Ammon's horn (tissue), 1 donor: ENCODE measurements at regions not wholly inside any gene's neighbourhood (a gene's known extent, or its start where the extent isn't known, plus 50 kb on each side); places are given as distances from the start of the nearest gene placed in this dataset.
"Not testable (repeated sequence)": the region's sequence is repeated elsewhere in the genome, so short reads cannot be mapped to it uniquely, and the experiment has no call there.

Source experiments
- DNase-seq: peaks from one replicate; pipeline ENCODE4 v3.0.0-alpha.2; 2016; ENCODE audit warnings: low spot score

DNA sequence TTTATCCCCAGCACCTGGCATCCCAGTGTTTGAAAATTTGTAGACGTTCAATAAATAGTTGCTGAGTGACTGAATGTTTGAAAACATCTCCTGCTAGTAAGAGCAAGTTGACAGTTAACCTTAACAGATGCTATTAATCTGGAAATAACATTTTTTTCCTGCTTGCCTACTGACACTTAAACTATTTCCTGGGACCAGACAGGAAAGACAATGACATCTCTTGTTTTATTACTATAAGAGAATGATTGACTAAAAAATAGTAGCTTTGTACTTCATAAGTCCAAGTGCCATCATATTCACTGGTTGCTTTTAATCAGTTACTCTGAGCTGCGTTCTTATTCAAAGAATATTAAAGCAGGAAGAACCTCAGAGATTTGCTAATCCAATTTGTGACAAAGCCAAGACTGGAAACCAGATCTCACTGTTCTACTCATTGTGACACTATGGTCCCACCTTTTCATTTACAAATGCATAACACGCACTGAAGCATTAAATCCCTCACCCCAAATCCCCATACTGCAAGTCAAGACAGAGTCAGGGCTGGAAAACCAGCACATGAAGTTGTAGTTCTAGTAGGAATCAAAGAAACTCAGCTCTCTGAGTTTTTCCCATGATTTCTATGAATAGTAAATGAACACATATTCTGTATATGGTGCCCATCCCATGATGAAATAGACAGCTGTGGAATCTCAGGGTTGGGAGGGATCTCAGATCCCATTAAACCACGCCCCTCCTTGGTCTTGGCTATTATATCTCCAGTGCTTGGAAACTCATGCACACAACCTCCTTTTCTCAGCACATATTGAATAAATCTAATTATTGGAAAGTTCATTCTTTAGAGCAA is 212.7 kb upstream of the P2RY1 start:
- DNase-seq = no peak

DNA sequence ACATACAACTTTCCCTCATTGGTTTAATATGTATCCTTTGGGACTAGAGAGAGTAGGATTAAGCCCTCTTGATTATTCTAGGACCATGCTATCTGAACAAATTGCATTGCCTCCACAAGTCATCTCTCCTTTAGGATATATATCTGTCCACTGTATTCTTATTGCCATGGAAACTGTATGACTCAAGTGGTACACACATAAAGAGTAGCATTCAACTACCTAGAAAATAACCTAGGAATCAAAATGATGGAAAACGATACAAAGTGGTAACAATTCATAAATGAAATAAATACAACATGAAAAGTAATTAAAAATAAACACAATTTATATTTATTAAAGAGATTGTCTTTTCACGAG is 212.1 kb upstream of the P2RY1 start:
- no peak for DNase-seq

DNA sequence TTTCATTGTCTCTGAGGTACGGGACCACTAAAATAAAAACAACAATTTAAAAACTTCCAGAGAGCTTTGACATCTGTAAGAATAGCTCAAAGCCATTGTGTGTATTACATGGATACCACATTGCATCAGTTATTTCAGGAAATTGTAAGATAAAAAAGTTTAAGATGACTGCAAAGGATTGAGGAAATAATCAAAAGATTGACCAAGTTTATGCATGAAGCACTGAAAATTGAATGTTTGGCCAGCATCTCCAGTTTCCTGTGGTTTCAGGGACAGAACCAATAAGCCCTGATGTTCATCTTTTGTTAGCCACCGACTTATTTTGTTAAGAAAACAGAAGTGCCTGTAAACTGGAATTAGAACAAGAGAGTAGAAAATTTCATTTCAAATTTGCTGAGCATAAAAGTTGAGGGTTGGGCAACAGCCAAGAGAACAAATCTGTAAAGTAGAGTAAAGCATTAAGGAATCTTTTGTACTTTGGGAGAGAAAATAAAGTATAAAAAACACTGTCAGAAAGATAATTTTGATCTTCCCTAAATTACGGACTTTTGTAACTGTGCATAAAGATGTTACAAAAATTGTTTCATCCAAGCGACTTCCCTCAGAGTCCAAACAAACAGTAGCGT is 211.5 kb upstream of the P2RY1 start:
- DNase-seq = no peak

DNA sequence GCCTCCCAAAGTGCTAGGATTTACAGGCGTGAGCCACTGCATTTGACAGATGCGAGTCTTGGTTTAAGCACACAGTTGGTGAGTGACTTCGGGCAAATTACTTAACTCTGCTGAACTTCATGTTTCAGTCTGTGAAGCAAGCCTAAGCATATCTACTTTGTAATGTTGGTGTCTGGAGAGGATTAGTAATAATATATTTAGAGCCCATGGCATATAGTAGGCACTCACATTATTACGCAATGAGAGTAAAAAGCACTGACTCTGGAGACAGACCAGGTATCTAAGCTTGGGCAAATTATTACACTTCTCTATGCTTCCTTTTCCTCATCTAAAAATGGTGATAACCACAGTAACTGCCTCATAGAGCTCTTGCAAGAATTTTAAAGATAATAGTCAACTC is 208.7 kb upstream of the P2RY1 start:
- DNase-seq = no peak

DNA sequence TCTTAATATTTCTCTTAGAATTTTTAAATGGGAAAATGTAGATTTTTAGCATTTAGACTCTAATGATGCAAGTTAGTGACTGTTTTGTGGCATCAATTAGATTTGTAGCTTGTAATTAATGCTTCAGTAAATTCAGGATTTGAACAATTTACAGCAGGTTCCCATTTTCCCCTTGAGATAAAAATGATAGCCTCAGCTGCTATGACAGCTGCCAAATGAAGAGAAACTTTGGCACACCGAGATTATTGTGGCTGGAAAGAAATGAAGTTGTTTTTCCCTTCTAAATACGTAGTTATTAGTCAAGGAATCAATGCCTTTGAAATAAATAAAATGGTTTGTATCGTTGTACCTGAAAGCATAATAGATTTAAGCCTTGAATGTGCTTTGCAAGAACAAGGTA is 206.4 kb upstream of the P2RY1 start:
- peak; percentile 1 for DNase-seq

DNA sequence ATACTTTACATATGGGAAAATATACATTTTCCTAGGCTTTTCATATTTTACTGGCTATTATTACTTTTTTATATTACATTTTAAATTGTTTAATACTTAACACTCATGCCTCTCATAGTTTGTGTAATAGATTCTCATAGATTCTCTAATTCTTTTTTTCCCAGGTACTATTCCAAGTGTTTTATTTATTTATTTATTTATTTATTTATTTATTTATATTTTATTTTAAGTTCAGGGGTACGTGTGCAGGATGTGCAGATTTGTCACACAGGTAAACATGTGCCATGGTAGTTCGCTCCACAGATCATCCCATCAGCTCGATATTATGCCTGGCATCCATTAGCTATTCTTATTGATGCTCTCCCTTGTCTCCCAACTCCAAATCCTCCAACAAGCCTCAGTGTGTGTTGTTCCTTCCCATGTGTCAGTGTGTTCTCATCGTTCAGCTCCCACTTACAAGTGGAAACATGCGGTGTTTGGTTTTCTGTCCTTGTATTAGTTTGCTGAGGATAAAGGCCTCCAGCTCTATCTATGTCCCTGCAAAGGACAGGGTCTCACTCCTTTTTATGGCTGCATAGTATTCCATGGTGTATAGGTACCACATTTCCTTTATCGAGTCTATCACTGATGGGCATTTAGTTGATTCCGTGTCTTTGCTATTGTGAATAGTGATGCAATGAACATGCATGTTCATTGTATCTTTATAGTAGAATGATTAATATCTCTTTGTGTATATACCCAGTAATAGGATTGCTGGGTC is 205.4 kb upstream of the P2RY1 start:
- no peak for DNase-seq

DNA sequence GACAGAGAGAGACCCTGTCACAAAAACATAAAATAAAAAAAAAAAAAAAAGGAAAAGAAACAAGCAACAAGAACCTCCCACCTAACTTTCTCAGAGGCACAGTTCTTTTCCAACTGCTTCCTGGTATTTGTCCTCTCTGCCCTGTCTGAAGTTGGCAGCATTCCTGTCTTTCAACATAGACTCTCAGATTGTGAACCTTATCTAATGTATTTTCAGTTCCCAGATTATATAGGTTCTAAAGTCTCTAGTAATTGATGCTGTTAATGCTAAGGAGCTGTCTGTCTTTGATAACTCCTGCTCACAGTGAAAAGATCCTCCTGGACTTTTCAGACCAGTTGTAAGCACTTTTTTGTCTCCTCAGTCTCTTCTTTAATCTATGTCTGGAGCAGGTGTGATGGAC is 199.5 kb upstream of the P2RY1 start:
- DNase-seq = no peak

DNA sequence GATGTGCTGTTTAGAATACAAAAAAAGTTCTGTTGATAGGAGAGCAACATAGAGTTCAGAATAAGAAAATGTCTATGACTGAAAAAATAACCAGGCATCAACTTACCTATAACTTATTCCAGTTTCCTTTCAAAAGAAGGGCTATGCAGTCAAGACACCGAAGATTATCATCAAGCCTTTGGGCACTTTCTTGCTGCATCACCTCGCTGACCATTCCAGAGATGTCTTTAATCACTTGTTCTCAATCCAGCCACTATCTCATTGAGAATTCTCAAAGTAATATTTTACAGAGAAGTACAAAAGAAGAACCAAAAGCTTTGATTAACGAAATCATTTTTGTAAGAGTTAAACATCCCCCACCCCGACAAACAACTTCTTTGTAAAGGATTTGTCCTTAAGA is 198.3 kb upstream of the P2RY1 start:
- no peak for DNase-seq

DNA sequence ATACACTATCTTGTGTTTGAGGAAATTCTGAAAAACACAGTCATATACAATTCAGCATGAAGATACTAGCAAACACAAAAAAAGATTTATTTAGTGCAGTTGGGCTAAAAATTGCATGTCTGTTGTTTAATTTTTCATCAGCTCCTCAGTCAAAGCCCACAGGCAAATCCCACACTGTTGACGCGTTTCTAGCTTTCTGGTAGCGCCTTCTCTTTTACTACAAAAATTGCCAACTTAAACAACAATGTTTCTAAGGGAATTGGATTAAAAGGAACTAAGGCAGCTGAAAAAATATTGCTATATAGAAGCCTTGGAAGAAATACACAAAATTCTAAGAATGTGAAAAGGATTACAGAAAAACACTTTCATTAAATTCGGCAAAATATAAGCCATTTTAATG is 196.7 kb upstream of the P2RY1 start:
- no peak for DNase-seq

DNA sequence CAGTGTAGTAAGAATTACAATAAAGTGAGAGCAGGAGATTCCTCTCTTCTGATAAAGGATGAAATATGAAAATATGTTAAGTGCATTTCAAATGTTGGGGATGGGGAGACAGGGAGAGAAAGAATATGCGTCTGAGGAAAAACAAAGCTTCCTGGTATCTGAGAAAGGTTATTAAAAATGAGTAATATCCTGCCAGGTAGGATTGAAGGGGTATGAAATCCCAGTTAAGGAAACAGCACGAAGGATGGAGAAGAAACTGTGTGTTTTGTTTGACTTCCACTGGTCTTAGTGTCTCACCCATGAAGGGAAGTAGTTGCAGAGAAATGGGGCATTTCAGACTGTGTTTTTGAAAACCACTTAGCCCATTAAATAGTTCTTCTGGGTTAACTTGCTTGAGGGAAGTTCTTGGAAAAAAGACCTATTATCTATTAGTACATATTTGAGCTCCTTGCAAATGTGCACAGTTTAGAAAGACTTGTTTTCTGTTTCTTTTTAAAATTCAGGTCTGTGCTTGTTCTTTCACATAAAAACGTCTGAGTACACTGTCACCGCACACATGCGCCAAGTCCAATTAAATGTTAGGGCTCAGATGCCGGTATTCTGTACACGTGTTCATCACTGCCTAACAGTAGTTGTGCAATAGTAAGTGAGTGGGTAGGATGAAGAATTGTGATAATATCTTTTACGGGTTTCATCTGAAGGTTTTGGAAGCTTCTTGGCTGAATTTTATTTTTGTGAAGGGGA is 196.1 kb upstream of the P2RY1 start:
- DNase-seq = peak; percentile 82

DNA sequence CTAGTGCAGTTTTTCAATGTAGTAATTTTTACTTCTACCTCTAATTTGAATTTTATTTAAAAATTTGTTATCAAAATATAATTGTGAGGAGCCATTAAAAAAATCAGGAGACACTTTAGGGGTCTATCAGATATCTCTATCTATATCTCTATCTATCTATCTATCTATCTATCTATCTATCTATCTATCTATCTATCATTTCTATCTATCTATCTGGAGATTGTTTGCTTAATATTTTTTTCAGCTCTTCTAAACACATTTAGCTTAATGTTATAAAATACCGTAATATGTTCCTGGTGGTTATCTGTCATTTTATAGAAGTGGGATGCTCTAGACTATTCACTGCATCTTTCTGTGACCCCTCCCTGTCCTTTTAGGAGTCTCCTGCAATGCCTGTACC is 193.7 kb upstream of the P2RY1 start:
- DNase-seq = no peak

DNA sequence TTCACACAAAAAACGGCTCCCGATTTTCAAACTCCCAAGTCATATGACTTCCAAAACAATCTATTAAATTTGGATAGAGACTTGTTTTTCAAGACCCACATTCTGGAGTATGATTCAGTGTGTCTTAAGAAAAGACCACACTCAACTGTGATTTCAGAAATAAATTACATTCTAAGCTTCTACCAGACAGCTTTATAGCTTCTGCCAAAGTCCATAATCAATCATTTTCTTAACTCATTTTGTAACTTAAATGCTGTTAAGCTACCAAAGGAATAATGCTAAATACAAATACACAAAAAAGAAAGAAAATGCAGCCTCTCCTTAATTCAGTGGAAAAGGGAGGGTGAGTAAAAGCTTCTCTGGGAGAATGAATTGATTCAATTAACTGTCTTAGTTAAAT is 192.3 kb upstream of the P2RY1 start:
- no peak for DNase-seq

DNA sequence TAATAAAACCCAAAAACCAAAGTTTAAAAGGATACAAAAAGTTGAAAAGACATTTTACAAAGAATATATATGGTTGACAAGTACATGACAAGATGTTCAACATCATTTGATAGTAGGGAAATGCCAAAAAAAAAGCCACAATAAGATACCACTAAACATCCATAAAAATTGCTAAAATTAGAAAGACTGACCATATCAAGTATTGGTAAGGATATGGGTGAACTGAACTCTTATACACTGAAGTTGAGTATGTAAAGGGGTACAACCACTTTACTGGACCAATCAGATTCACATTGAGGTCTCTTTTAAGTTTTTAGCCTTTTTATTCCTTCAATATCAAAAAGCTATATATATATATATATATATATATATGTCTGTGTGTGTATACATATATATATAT is 190.5 kb upstream of the P2RY1 start:
- DNase-seq = no peak

DNA sequence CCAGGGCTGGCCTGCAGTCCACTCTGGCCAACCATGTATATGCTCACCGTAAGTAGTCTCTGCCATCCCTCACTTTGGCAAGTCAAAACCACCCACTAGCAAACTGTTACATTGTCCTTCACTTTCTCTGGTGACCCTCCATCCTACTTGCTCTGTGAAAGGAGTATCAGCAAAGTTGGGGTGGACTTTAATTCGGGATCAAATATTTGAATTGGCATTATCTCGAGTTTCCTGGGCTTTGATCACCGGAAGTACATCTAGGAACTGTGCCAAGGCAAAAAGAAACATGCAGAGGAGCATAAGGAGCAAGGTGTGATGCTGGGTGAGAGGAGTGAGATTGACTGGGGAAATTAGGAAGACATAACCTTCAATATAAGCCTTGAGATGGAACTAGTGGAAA is 188.9 kb upstream of the P2RY1 start:
- DNase-seq = no peak

DNA sequence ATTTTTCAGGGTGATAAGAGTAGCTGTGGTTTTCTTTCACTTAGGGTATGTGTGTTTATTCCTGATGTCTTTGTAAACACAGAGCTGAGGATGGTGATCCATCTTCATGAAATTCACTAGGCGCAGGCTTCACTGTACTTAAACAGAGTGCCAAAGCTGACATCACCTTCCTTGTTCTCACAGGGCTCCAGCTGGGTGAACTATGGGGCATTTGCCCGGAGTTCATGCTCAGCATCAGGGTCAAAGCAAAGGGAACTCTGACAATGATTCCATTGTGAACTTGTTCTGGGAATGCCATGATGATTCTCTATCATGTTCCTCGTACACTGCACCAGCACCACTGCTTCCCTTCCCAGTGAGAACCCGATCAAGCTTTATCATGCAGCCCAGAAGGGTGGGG is 184.8 kb upstream of the P2RY1 start:
- DNase-seq = peak; percentile 94

DNA sequence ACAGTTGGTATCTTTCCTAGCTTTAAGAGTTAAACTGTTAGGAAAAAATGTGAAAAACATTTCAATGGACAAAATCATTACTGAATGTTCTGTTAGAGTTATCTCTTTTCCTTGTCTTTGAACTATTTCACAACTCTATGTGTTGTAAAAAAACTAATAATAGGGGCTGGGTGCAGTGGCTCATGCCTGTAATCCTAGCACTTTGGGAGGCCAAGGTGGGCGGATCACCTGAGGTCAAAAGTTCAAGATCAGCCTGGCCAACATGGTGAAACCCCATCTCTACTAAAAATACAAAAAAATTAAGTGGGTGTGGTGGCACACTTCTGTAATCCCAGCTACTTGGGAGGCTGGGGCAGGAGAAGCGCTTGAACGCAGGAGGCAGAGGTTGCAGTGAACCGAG is 184.0 kb upstream of the P2RY1 start:
- DNase-seq = not testable (repeated sequence)

DNA sequence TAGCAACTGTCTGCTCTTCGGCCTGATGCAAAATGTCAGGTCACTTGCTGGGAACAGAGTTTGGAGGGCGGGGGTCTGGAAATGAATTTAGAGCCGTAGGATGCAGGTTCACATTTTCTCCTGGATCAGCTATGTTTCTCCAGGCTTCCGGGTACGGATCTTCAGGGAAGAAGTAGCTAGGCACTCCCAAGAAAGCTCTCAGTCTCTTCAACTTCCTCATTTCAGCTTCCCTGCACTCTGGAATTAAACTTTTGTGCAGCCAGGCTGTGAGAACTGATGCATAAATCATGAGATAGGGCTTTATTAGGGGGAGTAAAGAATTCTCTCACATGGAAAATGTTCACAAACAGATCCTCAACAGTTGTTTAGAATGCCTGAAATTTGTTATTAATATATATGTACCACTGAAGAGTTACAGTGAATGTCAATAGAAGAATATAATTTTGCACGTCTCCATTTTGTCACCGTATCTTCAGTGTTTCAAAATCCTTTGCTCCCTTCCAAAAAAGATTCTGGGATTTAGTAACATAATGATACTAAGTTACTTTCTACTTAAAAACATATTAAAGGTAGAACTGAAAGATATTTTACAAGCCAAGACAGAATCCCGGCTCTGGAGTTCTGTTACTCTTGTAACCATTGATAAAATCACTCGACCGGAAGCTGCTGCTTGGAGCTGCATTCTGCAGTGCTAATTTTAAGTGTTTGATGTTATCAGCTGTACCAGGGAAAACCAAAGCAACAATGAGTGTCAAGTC is 178.5 kb upstream of the P2RY1 start:
- peak; percentile 44 for DNase-seq

DNA sequence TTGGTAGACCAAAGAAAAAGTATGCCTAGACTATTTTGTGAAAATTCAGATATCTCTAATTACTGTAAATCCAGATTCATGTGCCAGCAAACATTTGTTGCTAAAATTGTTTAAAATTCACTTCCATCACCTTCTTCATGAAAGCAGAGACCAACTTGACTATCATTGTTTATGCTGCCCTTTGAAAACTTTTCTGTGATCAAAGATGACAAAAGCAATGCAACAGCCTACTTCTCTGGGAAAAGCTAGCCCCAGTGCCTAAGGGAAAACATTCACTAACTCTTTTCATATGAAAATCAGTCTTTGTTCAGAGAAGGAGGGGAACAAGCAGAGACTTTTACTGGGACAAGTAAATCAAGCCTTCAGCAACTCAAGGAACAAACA is 178.0 kb upstream of the P2RY1 start:
- DNase-seq = peak; percentile 50

DNA sequence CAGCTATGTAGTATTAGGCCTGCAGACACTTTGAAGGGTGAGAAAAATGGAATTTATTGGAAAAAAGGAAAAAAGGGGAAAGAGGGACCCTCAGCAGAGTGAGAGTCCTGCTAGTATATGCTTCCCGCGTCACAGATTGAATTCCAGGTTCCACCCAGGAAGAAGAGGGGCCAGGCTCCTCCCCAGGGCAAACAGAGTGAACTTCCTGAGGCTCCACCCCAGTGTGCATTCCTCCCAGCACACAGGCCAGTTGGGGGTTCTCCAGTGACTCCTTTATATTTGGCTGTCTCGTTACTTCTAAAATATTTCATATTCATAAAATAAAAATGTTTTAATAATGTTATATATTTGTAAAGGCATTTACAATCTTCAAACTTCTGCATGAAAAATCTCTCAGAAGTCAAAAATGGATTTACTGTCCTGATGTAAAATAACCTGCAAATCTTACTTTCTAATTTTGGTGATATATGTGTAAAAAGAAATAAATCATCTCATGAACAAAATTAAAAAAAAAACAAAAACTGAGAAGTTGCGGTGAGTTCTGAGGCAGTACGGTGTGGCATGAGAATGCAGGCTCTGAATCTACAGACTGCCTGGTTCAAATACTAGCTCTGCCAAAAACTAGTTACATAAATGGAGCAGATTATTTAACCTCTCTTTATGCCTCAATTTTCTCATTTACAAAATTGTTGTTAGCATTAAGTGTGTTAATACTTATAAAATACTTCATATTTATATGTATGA is 175.8 kb upstream of the P2RY1 start:
- DNase-seq = no peak

DNA sequence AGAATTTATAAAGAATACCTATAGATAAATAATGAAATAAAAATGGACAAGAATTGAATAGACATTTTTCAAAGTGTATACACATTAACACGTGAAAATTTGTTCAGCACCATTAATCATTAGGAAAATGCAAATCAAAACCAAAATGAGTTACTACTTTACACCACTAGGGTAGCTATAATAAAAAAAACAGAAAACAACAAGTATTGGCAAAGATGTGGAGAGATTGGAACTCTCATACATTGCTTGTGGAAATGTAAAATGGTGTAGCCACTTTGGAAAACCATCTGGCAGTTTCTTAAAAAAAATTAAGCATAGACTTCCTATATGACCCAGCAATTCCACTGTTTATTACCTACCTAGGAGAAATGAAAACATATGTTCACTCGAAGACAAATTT is 172.8 kb upstream of the P2RY1 start:
- DNase-seq = no peak

DNA sequence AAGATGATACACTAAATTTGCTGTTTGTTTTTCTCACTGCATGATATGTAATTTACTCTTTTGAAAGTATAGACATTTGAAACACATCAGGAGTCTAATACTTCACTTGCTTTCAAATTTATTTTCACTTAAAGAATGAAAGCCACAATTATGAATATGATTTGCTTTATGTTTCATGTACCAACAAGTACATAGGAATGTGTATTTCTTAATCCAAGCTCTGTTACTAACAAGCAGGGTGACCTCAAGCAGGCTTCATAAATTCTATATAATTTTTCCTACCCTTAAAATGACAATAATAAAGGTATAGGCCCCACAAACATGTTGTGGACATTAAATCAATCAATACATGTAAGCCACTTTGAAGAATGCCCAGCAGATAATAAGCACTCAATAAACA is 170.2 kb upstream of the P2RY1 start:
- DNase-seq = no peak
